ENCODE measurements at regions not wholly inside any gene's neighbourhood (a gene's known extent, or its start where the extent isn't known, plus 50 kb on each side); places are given as distances from the start of the nearest gene placed in this dataset.

GRCh38 chr5:58122848-58123392 is 337.0 kb downstream of the PLK2 start:
- TF ChIP-seq CTCF (IDR thresholded peaks at IDR 0.05) (no peak), POLR2A (IDR thresholded peaks at IDR 0.05) (no peak)
